Ovary (tissue), 7 donors: ENCODE measurements at regions not wholly inside any gene's neighbourhood (a gene's known extent, or its start where the extent isn't known, plus 50 kb on each side); places are given as distances from the start of the nearest gene placed in this dataset.
"Not testable (repeated sequence)": the region's sequence is repeated elsewhere in the genome, so short reads cannot be mapped to it uniquely, and the experiment has no call there.

Experiments
- DNase-seq, 5 donors: peaks; one replicate each; pipeline ENCODE4 v3.0.0-alpha.2; 2019 to 2020
- H3K27ac ChIP-seq, 2 donors: fragments of 200-600 bp; one replicate each; pipeline versions ENCODE4 v1.5.1 to v1.8.0; 2019 to 2022
- H3K27me3 ChIP-seq: fragments of 200-600 bp; one replicate; pipeline ENCODE4 v1.8.0; 2022
- H3K36me3 ChIP-seq: fragments of 200-600 bp; sonication (generic); one replicate; pipeline ENCODE4 v1.5.1; 2019
- H3K4me1 ChIP-seq: one replicate; pipeline ENCODE4 v1.8.1; 2013; ENCODE audit warnings: mild to moderate bottlenecking, moderate library complexity; ENCODE audit not compliant: insufficient read depth
- H3K4me3 ChIP-seq: fragments of 200-600 bp; sonication (generic); one replicate; pipeline ENCODE4 v1.5.1; 2017
- H3K9me3 ChIP-seq, 2 donors: fragments of 200-600 bp in 1 of 2; sonication (generic) in 1 of 2; one replicate each; pipeline versions ENCODE4 v1.5.1 to v1.8.1; 2013 to 2019; ENCODE audit warnings: mild to moderate bottlenecking in 1 of 2, moderate library complexity in 1 of 2
- CTCF ChIP-seq, 3 donors: fragments of 450-650 bp in 2 of 3; fragments of 200-600 bp in 1 of 3; IDR thresholded peaks; one replicate each; pipeline versions ENCODE4 v1.5.1 to v1.8.0; 2016 to 2022; ENCODE audit warnings: antibody characterized with exemption in 3 of 3, mild to moderate bottlenecking in 1 of 3
- EP300 ChIP-seq: sonication (generic); formaldehyde crosslinking; IDR thresholded peaks from one replicate; pipeline ENCODE4 v1.6.1; 2017; ENCODE audit warnings: antibody characterized with exemption
- POLR2A ChIP-seq: fragments of 450-650 bp; IDR thresholded peaks from one replicate; pipeline ENCODE4 v1.6.1; 2017; ENCODE audit warnings: antibody characterized with exemption, mild to moderate bottlenecking, moderate library complexity
- WGBS, 3 donors: extraction: QIAGEN DNeasy Blood & Tissue Kit in 1 of 3; methylation state at CpG; one replicate each; pipeline versions ENCODE4 v1.1.5 to v1.1.7; 2013 to 2017; 5-methylcytosine and 5-hydroxymethylcytosine counted together
- intact Hi-C, 4 donors: fragments of 100-400 bp; cut with DNase I; formaldehyde crosslinking; loops; one replicate each; pipeline versions ENCODE4 v1.11.0 to v1.15.1; 2022 to 2023
- donor health status: DM: no; HTN: no; CAD: no; lungs with moderate emphysema.
- donor health status: DM: no; HTN: no; CAD: no.
- donor health status: Bipolar disorder and iron deficiency.
- donor health status: DM: no; HTN: no; CAD: no.
- donor health status: DM: yes; HTN: yes; CAD: no.

- Histone ChIP-seq H3K4me1 (no peaks in the 10 kb centered on the region), H3K27ac (no peak overlapping the region), H3K4me3 (no peak overlapping the region), H3K36me3 (no peaks in the 10 kb centered on the region), H3K9me3 (no peaks in the 10 kb centered on the region), H3K27me3 (no peaks in the 10 kb centered on the region)
- TF ChIP-seq EP300 (no peak), POLR2A (no peak), CTCF (IDR thresholded peaks at IDR 0.05) (no peak)
- no peak for DNase-seq
- WGBS, 3 donors: 64 to 85% (median 80%) methylated on average over 6 of the region's 6 CpGs
- intact Hi-C loops: no loop called here
Observed at GRCh38 chr5:17024686-17025180, 88.6 kb upstream of the MYO10 start.

GRCh38 chr5:17031659-17032277 is 95.7 kb upstream of the MYO10 start:
- intact Hi-C loops, H3K4me1 ChIP-seq, H3K27me3 ChIP-seq, DNase-seq, H3K4me3 ChIP-seq, H3K36me3 ChIP-seq, H3K9me3 ChIP-seq, H3K27ac ChIP-seq: not testable (repeated sequence)
- WGBS, 3 donors: 95 to 96% (median 96%) methylated on average over 24 of the region's 24 CpGs

GRCh38 chr5:17032314-17032985 is 96.4 kb upstream of the MYO10 start:
- H3K36me3 ChIP-seq, H3K9me3 ChIP-seq, intact Hi-C loops, H3K27ac ChIP-seq, H3K4me3 ChIP-seq, H3K4me1 ChIP-seq, H3K27me3 ChIP-seq, DNase-seq: not testable (repeated sequence)
- WGBS, 3 donors: 93 to 98% (median 93%) methylated on average over 23 to 43 of the region's 43 CpGs

GRCh38 chr5:17034992-17035391 is 98.9 kb upstream of the MYO10 start:
- H3K9me3 ChIP-seq, H3K36me3 ChIP-seq, DNase-seq, H3K27me3 ChIP-seq, H3K4me3 ChIP-seq, intact Hi-C loops, H3K27ac ChIP-seq, H3K4me1 ChIP-seq: not testable (repeated sequence)
- 97 to 99% (median 98%) methylated on average over 2 of the region's 2 CpGs for WGBS, 3 donors

- no peak for TF ChIP-seq CTCF (IDR thresholded peaks at IDR 0.05)
- no peak for TF ChIP-seq POLR2A
- Histone ChIP-seq H3K27ac (no peak overlapping the region), H3K36me3 (no peaks in the 10 kb centered on the region), H3K9me3 (no peaks in the 10 kb centered on the region), H3K27me3 (no peaks in the 10 kb centered on the region), H3K4me3 (no peak overlapping the region), H3K4me1 (peaks cover 1% of the 10 kb centered on the region)
- 52 to 56% (median 54%) methylated on average over 3 of the region's 3 CpGs for WGBS, 3 donors
- no peak for DNase-seq
- intact Hi-C loops: no loop called here
Observed at GRCh38 chr5:17037751-17038150, 101.7 kb upstream of the MYO10 start.

- WGBS, 3 donors: 72 to 81% (median 80%) methylated on average over 2 of the region's 2 CpGs
- TF ChIP-seq EP300: no peak
- no peak for TF ChIP-seq CTCF (IDR thresholded peaks at IDR 0.05)
- H3K27ac ChIP-seq: no peak overlapping the region
- H3K4me3 ChIP-seq: no peak overlapping the region
- H3K27me3 ChIP-seq: no peaks in the 10 kb centered on the region
- intact Hi-C loops: no loop called here
- no peaks in the 10 kb centered on the region for H3K9me3 ChIP-seq
- H3K4me1 ChIP-seq: peaks cover 1% of the 10 kb centered on the region
- DNase-seq: no peak
- H3K36me3 ChIP-seq: no peaks in the 10 kb centered on the region
Observed at GRCh38 chr5:17039170-17039569, 103.1 kb upstream of the MYO10 start.
